ENCODE measurements at regions not wholly inside any gene's neighbourhood (a gene's known extent, or its start where the extent isn't known, plus 50 kb on each side); places are given as distances from the start of the nearest gene placed in this dataset.

- no peak overlapping the region for H3K4me3 ChIP-seq (ENCODE audit: low read length)
- no peaks in the 10 kb centered on the region for H3K9me3 ChIP-seq (ENCODE audit: insufficient read depth, low read depth, low read length)
- peaks cover 4% of the 10 kb centered on the region for H3K4me1 ChIP-seq (ENCODE audit: insufficient read depth, low read length)
- H3K36me3 ChIP-seq (ENCODE audit: insufficient read depth, low read depth, low read length) = no peaks in the 10 kb centered on the region
- H3K27me3 ChIP-seq (ENCODE audit: insufficient read depth, low read length) = no peaks in the 10 kb centered on the region
- H3K27ac ChIP-seq (ENCODE audit: low read length) = no peak overlapping the region
- no peak overlapping the region for H3K9ac ChIP-seq (ENCODE audit: low read depth, low read length)
Observed at GRCh38 chr6:74650668-74651067, 555.2 kb downstream of the COL12A1 start.

GRCh38 chr6:74646461-74646860 is 559.4 kb downstream of the COL12A1 start:
- Histone ChIP-seq H3K27ac (ENCODE audit: low read length) (no peak overlapping the region), H3K4me1 (ENCODE audit: insufficient read depth, low read length) (peaks cover 11% of the 10 kb centered on the region), H3K4me3 (ENCODE audit: low read length) (no peak overlapping the region), H3K27me3 (ENCODE audit: insufficient read depth, low read length) (no peaks in the 10 kb centered on the region), H3K9ac (ENCODE audit: low read depth, low read length) (no peak overlapping the region), H3K9me3 (ENCODE audit: insufficient read depth, low read depth, low read length) (no peaks in the 10 kb centered on the region), H3K36me3 (ENCODE audit: insufficient read depth, low read depth, low read length) (no peaks in the 10 kb centered on the region)

GRCh38 chr6:74645108-74645849 is 560.6 kb downstream of the COL12A1 start:
- H3K9me3 ChIP-seq (ENCODE audit: insufficient read depth, low read depth, low read length) = no peaks in the 10 kb centered on the region
- H3K27ac ChIP-seq (ENCODE audit: low read length) = no peak overlapping the region
- H3K4me1 ChIP-seq (ENCODE audit: insufficient read depth, low read length) = peaks cover 11% of the 10 kb centered on the region
- peak overlapping the region; percentile 36; the same call in 1 of the 2 replicates for H3K9ac ChIP-seq (ENCODE audit: low read depth, low read length)
- H3K27me3 ChIP-seq (ENCODE audit: insufficient read depth, low read length) = no peaks in the 10 kb centered on the region
- H3K4me3 ChIP-seq (ENCODE audit: low read length) = peak overlapping the region; percentile 21; the same call in 1 of the 2 replicates
- no peaks in the 10 kb centered on the region for H3K36me3 ChIP-seq (ENCODE audit: insufficient read depth, low read depth, low read length)

- Histone ChIP-seq H3K36me3 (ENCODE audit: insufficient read depth, low read depth, low read length) (no peaks in the 10 kb centered on the region), H3K27ac (ENCODE audit: low read length) (no peak overlapping the region), H3K9me3 (ENCODE audit: insufficient read depth, low read depth, low read length) (no peaks in the 10 kb centered on the region), H3K4me3 (ENCODE audit: low read length) (no peak overlapping the region), H3K9ac (ENCODE audit: low read depth, low read length) (no peak overlapping the region), H3K27me3 (ENCODE audit: insufficient read depth, low read length) (no peaks in the 10 kb centered on the region), H3K4me1 (ENCODE audit: insufficient read depth, low read length) (peaks cover 11% of the 10 kb centered on the region)
Observed at GRCh38 chr6:74642101-74642500, 563.8 kb downstream of the COL12A1 start.

GRCh38 chr6:74638412-74638811 is 567.4 kb downstream of the COL12A1 start:
- H3K9me3 ChIP-seq (ENCODE audit: insufficient read depth, low read depth, low read length) = no peaks in the 10 kb centered on the region
- no peaks in the 10 kb centered on the region for H3K27me3 ChIP-seq (ENCODE audit: insufficient read depth, low read length)
- no peak overlapping the region for H3K27ac ChIP-seq (ENCODE audit: low read length)
- no peaks in the 10 kb centered on the region for H3K36me3 ChIP-seq (ENCODE audit: insufficient read depth, low read depth, low read length)
- H3K9ac ChIP-seq (ENCODE audit: low read depth, low read length) = no peak overlapping the region
- no peak overlapping the region for H3K4me3 ChIP-seq (ENCODE audit: low read length)
- H3K4me1 ChIP-seq (ENCODE audit: insufficient read depth, low read length) = no peaks in the 10 kb centered on the region

GRCh38 chr6:74632196-74632875 is 573.5 kb downstream of the COL12A1 start:
- Histone ChIP-seq H3K27ac (ENCODE audit: low read length) (no peak overlapping the region), H3K9ac (ENCODE audit: low read depth, low read length) (no peak overlapping the region), H3K36me3 (ENCODE audit: insufficient read depth, low read depth, low read length) (no peaks in the 10 kb centered on the region), H3K9me3 (ENCODE audit: insufficient read depth, low read depth, low read length) (no peaks in the 10 kb centered on the region; the same call in 1 of the 2 replicates), H3K4me3 (ENCODE audit: low read length) (no peak overlapping the region), H3K27me3 (ENCODE audit: insufficient read depth, low read length) (no peaks in the 10 kb centered on the region), H3K4me1 (ENCODE audit: insufficient read depth, low read length) (no peaks in the 10 kb centered on the region)

GRCh38 chr6:74631564-74631963 is 574.3 kb downstream of the COL12A1 start:
- Histone ChIP-seq H3K36me3 (ENCODE audit: insufficient read depth, low read depth, low read length) (no peaks in the 10 kb centered on the region), H3K9me3 (ENCODE audit: insufficient read depth, low read depth, low read length) (no peaks in the 10 kb centered on the region; the same call in 1 of the 2 replicates), H3K9ac (ENCODE audit: low read depth, low read length) (no peak overlapping the region), H3K27ac (ENCODE audit: low read length) (no peak overlapping the region), H3K4me1 (ENCODE audit: insufficient read depth, low read length) (no peaks in the 10 kb centered on the region; the same call in 1 of the 2 replicates), H3K27me3 (ENCODE audit: insufficient read depth, low read length) (no peaks in the 10 kb centered on the region), H3K4me3 (ENCODE audit: low read length) (no peak overlapping the region)

GRCh38 chr6:74626288-74626687 is 579.6 kb downstream of the COL12A1 start:
- Histone ChIP-seq H3K36me3 (ENCODE audit: insufficient read depth, low read depth, low read length) (no peaks in the 10 kb centered on the region), H3K4me1 (ENCODE audit: insufficient read depth, low read length) (peaks cover 3% of the 10 kb centered on the region; the same call in 1 of the 2 replicates), H3K9ac (ENCODE audit: low read depth, low read length) (no peak overlapping the region), H3K27ac (ENCODE audit: low read length) (peak overlapping the region; percentile 65), H3K4me3 (ENCODE audit: low read length) (no peak overlapping the region), H3K9me3 (ENCODE audit: insufficient read depth, low read depth, low read length) (peaks cover 18% of the 10 kb centered on the region), H3K27me3 (ENCODE audit: insufficient read depth, low read length) (no peaks in the 10 kb centered on the region)

- H3K9ac ChIP-seq (ENCODE audit: low read depth, low read length) = no peak overlapping the region
- peaks cover 3% of the 10 kb centered on the region; the same call in 1 of the 2 replicates for H3K4me1 ChIP-seq (ENCODE audit: insufficient read depth, low read length)
- no peaks in the 10 kb centered on the region for H3K27me3 ChIP-seq (ENCODE audit: insufficient read depth, low read length)
- H3K9me3 ChIP-seq (ENCODE audit: insufficient read depth, low read depth, low read length) = peaks cover 18% of the 10 kb centered on the region
- no peak overlapping the region for H3K27ac ChIP-seq (ENCODE audit: low read length)
- H3K4me3 ChIP-seq (ENCODE audit: low read length) = no peak overlapping the region
- H3K36me3 ChIP-seq (ENCODE audit: insufficient read depth, low read depth, low read length) = no peaks in the 10 kb centered on the region
Observed at GRCh38 chr6:74623027-74623426, 582.8 kb downstream of the COL12A1 start.

GRCh38 chr6:74611220-74611619 is 594.6 kb downstream of the COL12A1 start:
- H3K9ac ChIP-seq (ENCODE audit: low read depth, low read length) = no peak overlapping the region
- H3K9me3 ChIP-seq (ENCODE audit: insufficient read depth, low read depth, low read length) = no peaks in the 10 kb centered on the region
- H3K27me3 ChIP-seq (ENCODE audit: insufficient read depth, low read length) = no peaks in the 10 kb centered on the region

GRCh38 chr6:74610352-74610751 is 595.5 kb downstream of the COL12A1 start:
- H3K27ac ChIP-seq (ENCODE audit: low read length) = no peak overlapping the region
- no peaks in the 10 kb centered on the region for H3K9me3 ChIP-seq (ENCODE audit: insufficient read depth, low read depth, low read length)
- no peak overlapping the region for H3K9ac ChIP-seq (ENCODE audit: low read depth, low read length)
- H3K4me1 ChIP-seq (ENCODE audit: insufficient read depth, low read length) = 0 out of 2 replicates have a peak, but pooled peaks cover 10% of the 10 kb centered on the region
- no peak overlapping the region for H3K4me3 ChIP-seq (ENCODE audit: low read length)
- H3K27me3 ChIP-seq (ENCODE audit: insufficient read depth, low read length) = no peaks in the 10 kb centered on the region
- no peaks in the 10 kb centered on the region for H3K36me3 ChIP-seq (ENCODE audit: insufficient read depth, low read depth, low read length)

More at GRCh38 chr6:74611220-74611619, 594.6 kb downstream of the COL12A1 start:
- H3K36me3 ChIP-seq (ENCODE audit: insufficient read depth, low read depth, low read length) = no peaks in the 10 kb centered on the region
- 0 out of 2 replicates have a peak, but pooled peaks cover 10% of the 10 kb centered on the region for H3K4me1 ChIP-seq (ENCODE audit: insufficient read depth, low read length)
- H3K27ac ChIP-seq (ENCODE audit: low read length) = no peak overlapping the region
- H3K4me3 ChIP-seq (ENCODE audit: low read length) = no peak overlapping the region

GRCh38 chr6:74609871-74610270 is 596.0 kb downstream of the COL12A1 start:
- H3K4me3 ChIP-seq (ENCODE audit: low read length) = no peak overlapping the region
- no peaks in the 10 kb centered on the region for H3K27me3 ChIP-seq (ENCODE audit: insufficient read depth, low read length)
- H3K36me3 ChIP-seq (ENCODE audit: insufficient read depth, low read depth, low read length) = no peaks in the 10 kb centered on the region
- no peak overlapping the region for H3K27ac ChIP-seq (ENCODE audit: low read length)
- H3K4me1 ChIP-seq (ENCODE audit: insufficient read depth, low read length) = 0 out of 2 replicates have a peak, but pooled peaks cover 10% of the 10 kb centered on the region
- no peaks in the 10 kb centered on the region for H3K9me3 ChIP-seq (ENCODE audit: insufficient read depth, low read depth, low read length)
- no peak overlapping the region for H3K9ac ChIP-seq (ENCODE audit: low read depth, low read length)

All from iPS-20b (cell line).